ENCODE measurements at regions not wholly inside any gene's neighbourhood (a gene's known extent, or its start where the extent isn't known, plus 50 kb on each side); places are given as distances from the start of the nearest gene placed in this dataset.

GRCh38 chr10:28991333-28992270, 297.3 kb upstream of the LYZL1 start:
- no peak for TF ChIP-seq ETV6 (conservative IDR thresholded peaks at IDR 0.05 in 1 of 2, IDR thresholded peaks at IDR 0.05 in 1 of 2; ENCODE audit: borderline replicate concordance in 1 of 2, low read depth in 1 of 2)
- TF ChIP-seq CTCF (IDR thresholded peaks at IDR 0.05 in 2 of 3, conservative IDR thresholded peaks at IDR 0.05 in 1 of 3; ENCODE audit: control insufficient read depth in 2 of 3, extremely low read depth in 1 of 3, insufficient read depth in 1 of 3, low read depth in 3 of 3, low read length in 3 of 3), result peak; percentile 57 to 67 (median 64); a peak in 5 of 6 replicates
- TF ChIP-seq NFYB (IDR thresholded peaks at IDR 0.05; ENCODE audit: insufficient read depth, low read depth, low read length), result no peak
- no peak for TF ChIP-seq SMAD1 (IDR thresholded peaks at IDR 0.05; ENCODE audit: low read depth, partially characterized antibody)
- TF ChIP-seq MTA3 (IDR thresholded peaks at IDR 0.05; ENCODE audit: borderline replicate concordance, low read length), result no peak

Measured in GM12878 (cell line).